ENCODE measurements at regions not wholly inside any gene's neighbourhood (a gene's known extent, or its start where the extent isn't known, plus 50 kb on each side); places are given as distances from the start of the nearest gene placed in this dataset.

DNA sequence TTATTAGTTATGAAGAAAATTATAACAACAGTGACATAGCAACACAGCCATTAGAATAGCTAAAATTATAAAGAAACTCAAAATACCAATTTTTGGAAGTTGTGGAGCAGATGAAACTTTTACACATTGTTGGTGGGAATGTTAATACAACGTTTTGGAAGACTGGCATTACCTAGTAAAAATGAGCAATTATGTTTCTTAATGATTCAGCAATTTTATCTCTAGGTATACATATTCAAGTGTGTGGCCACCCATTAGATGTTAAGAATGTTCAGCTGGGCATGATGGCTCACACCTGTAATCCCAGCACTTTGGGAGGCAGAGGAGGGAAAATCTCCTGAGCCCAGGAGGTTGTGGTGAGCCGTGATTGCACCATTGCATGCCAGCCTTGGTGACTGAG is 78.8 kb downstream of the INSIG2 start:
- no peaks in the 10 kb centered on the region for H3K4me1 Mint-ChIP-seq (ENCODE audit: low read depth)
- peaks cover 5% of the 10 kb centered on the region for H3K9me3 Mint-ChIP-seq
- H3K27me3 Mint-ChIP-seq (ENCODE audit: low read depth) = peaks cover 3% of the 10 kb centered on the region
- no peak overlapping the region for H3K4me3 Mint-ChIP-seq
- ATAC-seq (no peak), DNase-seq (no peak)
- H3K36me3 Mint-ChIP-seq (ENCODE audit: insufficient read depth) = no peaks in the 10 kb centered on the region

DNA sequence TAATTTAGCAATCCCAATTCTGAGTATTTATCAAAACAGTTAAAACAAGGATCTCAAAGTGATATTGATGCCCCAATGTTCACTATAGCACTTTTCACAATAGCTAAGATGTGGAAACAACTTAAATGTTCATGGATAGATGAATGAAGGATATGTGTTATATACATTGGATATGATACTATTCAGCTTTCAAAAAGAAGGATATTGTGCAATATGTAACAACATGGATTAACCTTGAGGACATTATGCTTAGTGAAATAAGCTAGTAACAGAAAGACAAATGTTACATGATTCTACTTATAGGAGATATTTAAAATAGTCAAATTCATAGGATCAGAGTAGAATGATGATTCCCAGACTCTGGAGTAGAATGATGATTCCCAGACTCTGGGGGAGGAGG is 78.0 kb downstream of the INSIG2 start:
- H3K4me3 Mint-ChIP-seq = no peak overlapping the region
- ATAC-seq = no peak
- no peaks in the 10 kb centered on the region for H3K4me1 Mint-ChIP-seq (ENCODE audit: low read depth)
- H3K36me3 Mint-ChIP-seq (ENCODE audit: insufficient read depth) = no peaks in the 10 kb centered on the region
- peaks cover 6% of the 10 kb centered on the region for H3K27me3 Mint-ChIP-seq (ENCODE audit: low read depth)
- peaks cover 5% of the 10 kb centered on the region for H3K9me3 Mint-ChIP-seq
- DNase-seq = no peak

DNA sequence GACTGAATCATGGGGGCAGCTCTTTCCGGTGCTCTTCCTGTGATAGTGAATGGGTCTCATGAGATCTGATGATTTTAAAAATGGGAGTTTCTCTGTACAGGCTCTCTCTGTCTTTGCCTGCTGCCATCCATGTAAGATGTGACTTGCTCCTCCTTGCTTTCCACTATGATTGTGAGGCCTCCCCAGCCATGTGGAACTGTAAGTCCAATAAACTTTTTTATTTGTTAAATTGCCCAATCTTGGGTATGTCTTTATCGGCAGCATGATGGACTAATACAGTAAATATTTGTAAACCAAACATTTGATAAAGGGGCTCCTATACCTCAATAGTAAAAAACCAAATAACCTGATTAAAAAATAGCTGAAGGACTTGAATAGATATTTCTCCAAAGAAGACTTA is 77.3 kb downstream of the INSIG2 start:
- no peaks in the 10 kb centered on the region for H3K4me1 Mint-ChIP-seq (ENCODE audit: low read depth)
- ATAC-seq (no peak), DNase-seq (no peak)
- no peak overlapping the region for H3K4me3 Mint-ChIP-seq
- no peaks in the 10 kb centered on the region for H3K36me3 Mint-ChIP-seq (ENCODE audit: insufficient read depth)
- H3K27me3 Mint-ChIP-seq (ENCODE audit: low read depth) = peaks cover 11% of the 10 kb centered on the region
- peaks cover 5% of the 10 kb centered on the region for H3K9me3 Mint-ChIP-seq

All from activated T-cell treated with anti-CD3 and anti-CD28 coated beads, Interleukin-2, amount 50 U/mL, for 4 hours (primary cell).